Pancreas (tissue), 10 donors: ENCODE measurements at regions not wholly inside any gene's neighbourhood (a gene's known extent, or its start where the extent isn't known, plus 50 kb on each side); places are given as distances from the start of the nearest gene placed in this dataset.

Experiments
- ATAC-seq, 4 donors: fragments of 200-7000 bp; cut with Tn5 transposase; one replicate each; pipeline versions ENCODE4 v1.8.0 to v1.9.1; 2020; ENCODE audit warnings: mild to moderate bottlenecking in 4 of 4, moderate library complexity in 4 of 4
- DNase-seq, 6 donors: peaks; one replicate each; pipeline ENCODE4 v3.0.0-alpha.2; 2020
- FAIRE-seq: peaks from 2 replicates; lab custom pipeline; 2012; peaks lifted over from hg19 to GRCh38; lab: Jason Lieb, UNC
- H3K27ac ChIP-seq, 4 donors: fragments of 200-600 bp; sonication (generic); 1 replicate in 3 of 4; 2 replicates in 1 of 4; pipeline versions ENCODE4 v1.5.0 to v1.8.0; 2020
- H3K27me3 ChIP-seq, 4 donors: fragments of 200-600 bp; one replicate each; pipeline ENCODE4 v1.8.0; 2021
- H3K36me3 ChIP-seq, 3 donors: fragments of 200-600 bp; sonication (generic) in 1 of 3; one replicate each; pipeline versions ENCODE4 v1.5.0 to v1.8.0; 2020 to 2021
- H3K4me1 ChIP-seq, 3 donors: fragments of 200-600 bp; one replicate each; pipeline ENCODE4 v1.8.0; 2021
- H3K4me3 ChIP-seq, 4 donors: fragments of 200-600 bp; sonication (generic) in 2 of 4; one replicate each; pipeline versions ENCODE4 v1.5.0 to v1.8.0; 2020 to 2021
- H3K9me3 ChIP-seq, 4 donors: fragments of 200-600 bp; one replicate each; pipeline ENCODE4 v1.8.0; 2021
- CTCF ChIP-seq, 4 donors: fragments of 200-600 bp; sonication (generic) in 3 of 4; IDR thresholded peaks; one replicate each; pipeline versions ENCODE4 v1.5.0 to v1.8.0; 2021; ENCODE audit warnings: antibody characterized with exemption in 4 of 4
- WGBS, 2 donors: extraction: QIAGEN DNeasy Blood & Tissue Kit; methylation state at CpG; one replicate each; pipeline ENCODE4 v1.1.7; 2013; 5-methylcytosine and 5-hydroxymethylcytosine counted together
- intact Hi-C, 3 donors: fragments of 100-400 bp; cut with DNase I; formaldehyde crosslinking; loops; one replicate each; pipeline versions ENCODE4 v1.11.1 to v1.14.2; 2022
- donor health status: healthy with polysubstance abuse.
- donor health status: DM: no; HTN: no; CAD: no; lungs with moderate emphysema.
- donor health status: DM: no; HTN: no; CAD: no.
- donor health status: control.
- donor health status: control.
- donor health status: Bipolar disorder and iron deficiency.
- donor health status: DM: yes; HTN: yes; CAD: no.
- donor health status: DM: no; HTN: no; CAD: no.
- donor health status: DM: no; HTN: no; CAD: no.
- donor health status: DM: yes; HTN: yes; CAD: no.

DNA sequence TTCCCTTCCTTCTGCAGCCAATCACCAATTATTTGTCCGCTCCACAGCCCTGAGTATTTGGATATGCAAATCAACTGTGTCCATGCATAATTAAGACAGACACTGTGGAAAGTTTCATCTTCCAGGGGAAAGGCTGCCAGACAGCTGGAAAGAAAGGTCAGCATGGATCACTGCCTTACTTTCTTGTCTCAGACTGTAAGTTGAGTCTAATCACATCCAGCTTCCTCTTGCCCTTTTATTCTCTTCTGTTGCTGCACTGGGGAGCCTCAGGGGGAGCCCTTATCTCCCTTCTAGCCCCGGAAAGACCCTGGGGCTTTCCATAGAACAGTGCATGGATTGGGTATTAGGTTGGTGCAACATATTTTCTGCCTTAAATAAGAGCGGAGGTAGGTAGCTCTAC is 182.9 kb downstream of the OMA1 start:
- FAIRE-seq = no peak
- intact Hi-C loops = no loop called here

DNA sequence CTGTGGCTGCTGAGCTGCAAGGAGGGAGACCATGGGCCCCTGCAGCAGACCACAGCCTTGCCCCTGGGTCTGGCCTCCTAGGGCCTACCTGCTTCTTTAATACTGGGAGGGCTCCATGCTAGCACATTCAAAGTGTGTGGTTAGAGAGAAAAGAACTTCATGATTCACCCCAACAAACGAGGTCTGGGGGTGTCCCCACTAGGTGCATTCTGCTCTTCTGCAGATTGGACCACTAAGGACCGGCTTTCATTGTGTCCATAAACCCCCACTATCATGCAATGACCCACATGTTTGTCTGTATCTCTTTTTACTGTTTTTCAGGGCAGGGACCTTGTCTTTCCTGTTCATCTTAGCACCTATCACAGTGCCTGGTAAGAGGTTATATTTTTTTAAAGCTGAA is 185.4 kb downstream of the OMA1 start:
- Histone ChIP-seq H3K27ac (no peak overlapping the region), H3K4me3 (no peak overlapping the region), H3K27me3 (no peaks in the 10 kb centered on the region), H3K4me1 (no peaks in the 10 kb centered on the region), H3K9me3 (no peaks in the 10 kb centered on the region), H3K36me3 (no peaks in the 10 kb centered on the region)
- ATAC-seq (no peak), DNase-seq (no peak), FAIRE-seq (no peak)
- intact Hi-C loops = no loop called here
- 39 to 92% methylated on average over 2 of the region's 2 CpGs for WGBS, 2 donors
- no peak for TF ChIP-seq CTCF (IDR thresholded peaks at IDR 0.05)

More for the DNA sequence above, 182.9 kb downstream of the OMA1 start:
- ATAC-seq = no peak
- Histone ChIP-seq H3K36me3 (no peaks in the 10 kb centered on the region), H3K9me3 (no peaks in the 10 kb centered on the region), H3K27me3 (no peaks in the 10 kb centered on the region), H3K4me1 (no peaks in the 10 kb centered on the region), H3K4me3 (no peak overlapping the region), H3K27ac (no peak overlapping the region)
- WGBS, 2 donors = 71 to 85% methylated on average over 3 of the region's 3 CpGs
- DNase-seq = no peak
- no peak for TF ChIP-seq CTCF (IDR thresholded peaks at IDR 0.05)

DNA sequence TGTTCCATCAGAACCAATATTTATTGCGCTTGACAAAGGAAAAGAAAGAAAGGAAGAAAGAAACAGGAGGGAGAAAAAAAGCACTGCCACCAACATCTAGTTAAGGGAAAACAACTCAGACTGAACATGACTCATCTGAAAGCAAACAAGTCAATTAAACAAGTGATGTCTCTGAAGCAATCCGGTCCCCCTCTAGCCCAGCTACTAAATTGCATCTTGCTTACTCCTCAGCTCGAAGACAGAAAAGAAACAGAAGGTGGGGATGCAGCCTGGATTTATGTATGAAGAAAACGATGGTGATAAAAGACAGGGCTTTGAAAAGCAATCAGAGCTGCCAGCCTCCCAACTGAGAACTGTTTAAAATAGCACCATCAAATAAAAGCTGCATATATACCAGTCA is 188.2 kb downstream of the OMA1 start:
- Histone ChIP-seq H3K4me1 (peaks cover 0 to 7% (median 6%) of the 10 kb centered on the region in 3 donors), H3K9me3 (no peaks in the 10 kb centered on the region), H3K27ac (no peak overlapping the region), H3K4me3 (no peak overlapping the region), H3K27me3 (no peaks in the 10 kb centered on the region), H3K36me3 (no peaks in the 10 kb centered on the region)
- no peak for DNase-seq
- 57 to 63% methylated on average over 4 of the region's 4 CpGs for WGBS, 2 donors
- peak in 1 of 4 donors; percentile 68 for ATAC-seq
- FAIRE-seq = no peak
- TF ChIP-seq CTCF (IDR thresholded peaks at IDR 0.05) = no peak
- intact Hi-C loops = no loop called here

DNA sequence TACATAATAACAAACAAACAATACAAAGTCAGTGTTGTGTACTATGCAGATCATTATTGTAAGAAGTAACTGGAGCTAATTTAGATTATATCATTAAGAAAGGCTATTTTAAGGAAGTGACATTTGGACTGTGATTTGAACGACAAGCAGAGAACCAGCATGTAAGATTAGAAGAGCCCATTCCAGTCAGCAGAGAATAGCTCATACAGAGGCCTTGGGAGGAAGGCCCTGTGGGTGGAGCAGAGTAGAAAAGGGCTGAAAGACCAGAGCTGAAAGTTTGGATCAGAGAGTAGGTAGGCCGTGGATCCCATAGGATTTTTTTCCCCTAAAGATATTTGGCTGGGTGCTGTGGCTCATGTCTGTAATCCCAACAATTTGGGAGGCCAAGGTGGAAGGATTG is 190.1 kb downstream of the OMA1 start:
- 47 to 60% methylated on average over 2 of the region's 2 CpGs for WGBS, 2 donors
- intact Hi-C loops = no loop called here
- Histone ChIP-seq H3K27ac (no peak overlapping the region), H3K4me3 (no peak overlapping the region), H3K9me3 (no peaks in the 10 kb centered on the region), H3K36me3 (no peaks in the 10 kb centered on the region), H3K27me3 (no peaks in the 10 kb centered on the region), H3K4me1 (peaks cover 0 to 9% (median 7%) of the 10 kb centered on the region in 3 donors)
- FAIRE-seq = no peak
- no peak for DNase-seq
- ATAC-seq = peak in 1 of 4 donors; percentile 26
- no peak for TF ChIP-seq CTCF (IDR thresholded peaks at IDR 0.05)

DNA sequence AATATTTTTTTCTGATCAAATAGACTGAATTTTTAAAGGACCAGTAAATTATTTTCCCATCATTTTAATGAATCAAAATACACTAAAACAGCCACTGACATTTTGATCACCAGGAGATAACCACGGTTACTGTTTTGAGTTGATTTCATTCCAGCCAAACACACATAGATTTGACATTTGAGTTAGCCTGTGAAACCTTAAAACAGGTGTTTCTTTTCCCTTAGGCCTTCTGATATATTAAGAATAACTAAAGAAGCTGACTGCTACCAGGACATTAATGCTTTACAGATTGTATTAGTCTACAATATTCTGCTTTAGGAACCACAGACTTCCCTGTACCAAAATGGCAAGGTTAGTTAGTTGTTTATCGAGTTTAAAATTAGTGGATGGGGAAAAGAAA is 193.4 kb downstream of the OMA1 start:
- Histone ChIP-seq H3K4me1 (peaks cover 0 to 9% (median 7%) of the 10 kb centered on the region in 3 donors), H3K27ac (peak overlapping the region in 2 of 4 donors; percentile 25 to 50), H3K9me3 (no peaks in the 10 kb centered on the region), H3K27me3 (no peaks in the 10 kb centered on the region), H3K36me3 (no peaks in the 10 kb centered on the region), H3K4me3 (no peak overlapping the region)
- intact Hi-C loops = no loop called here
- ATAC-seq (peak; percentile 38 to 84 (median 60)), FAIRE-seq (no peak), DNase-seq (no peak)
- no peak for TF ChIP-seq CTCF (IDR thresholded peaks at IDR 0.05)
- 27 to 35% methylated on average over 2 of the region's 2 CpGs for WGBS, 2 donors
